GM23338 (cell line): ENCODE measurements at regions not wholly inside any gene's neighbourhood (a gene's known extent, or its start where the extent isn't known, plus 50 kb on each side); places are given as distances from the start of the nearest gene placed in this dataset.

Source experiments
- ATAC-seq: fragments of 200-7000 bp; cut with Tn5 transposase; 3 replicates; pipeline ENCODE4 v1.9.1; 2020
- DNase-seq: peaks from one replicate; pipeline ENCODE4 v3.0.0-alpha.2; 2015; ENCODE audit warnings: low spot score
- H2AFZ ChIP-seq: fragments of 200-600 bp; sonication (generic); 2 replicates; pipeline ENCODE4 v1.8.0; 2016; ENCODE audit warnings: antibody characterized with exemption, mild to moderate bottlenecking, moderate library complexity
- H3F3A ChIP-seq: fragments of 200-600 bp; sonication (generic); replicated peaks from 2 replicates; pipeline ENCODE4 v1.8.0; 2017; ENCODE audit warnings: antibody characterized with exemption, mixed run types, low read depth
- H3K27ac ChIP-seq: fragments of 200-600 bp; sonication (generic); 2 replicates; pipeline ENCODE4 v1.6.1; 2016; ENCODE audit warnings: low read depth
- H3K27me3 ChIP-seq: fragments of 200-600 bp; sonication (generic); 2 replicates; pipeline ENCODE4 v1.8.0; 2016; ENCODE audit warnings: mild to moderate bottlenecking, mixed run types, moderate library complexity; ENCODE audit not compliant: insufficient read depth
- H3K36me3 ChIP-seq: fragments of 200-600 bp; sonication (generic); 2 replicates; pipeline ENCODE4 v1.8.0; 2016; ENCODE audit warnings: mild to moderate bottlenecking; ENCODE audit not compliant: insufficient read depth
- H3K4me1 ChIP-seq: fragments of 200-600 bp; sonication (generic); 2 replicates; pipeline ENCODE4 v1.8.0; 2016; ENCODE audit warnings: mild to moderate bottlenecking, moderate library complexity; ENCODE audit not compliant: insufficient read depth
- H3K4me2 ChIP-seq: fragments of 200-600 bp; sonication (generic); 2 replicates; pipeline ENCODE4 v1.7.1; 2017; ENCODE audit warnings: mixed run types
- H3K4me3 ChIP-seq: fragments of 200-600 bp; sonication (generic); 2 replicates; pipeline ENCODE4 v1.6.1; 2016; ENCODE audit warnings: mixed run types
- H3K79me2 ChIP-seq: fragments of 200-600 bp; sonication (generic); replicated peaks from 2 replicates; pipeline ENCODE4 v1.8.0; 2017; ENCODE audit warnings: mild to moderate bottlenecking; ENCODE audit not compliant: insufficient read depth
- H3K9me2 ChIP-seq: fragments of 200-600 bp; sonication (generic); 2 replicates; pipeline ENCODE4 v1.8.0; 2017; ENCODE audit not compliant: insufficient read depth
- H4K20me1 ChIP-seq: fragments of 200-600 bp; sonication (generic); replicated peaks from 2 replicates; pipeline ENCODE4 v1.8.0; 2017; ENCODE audit warnings: mild to moderate bottlenecking; ENCODE audit not compliant: insufficient read depth
- H3K27ac Mint-ChIP-seq: 2 replicates; pipeline ENCODE4 v1.8.0; 2020; ENCODE audit warnings: inconsistent platforms, mild to moderate bottlenecking, moderate library complexity, mixed read lengths
- H3K27me3 Mint-ChIP-seq: 3 replicates; pipeline ENCODE4 v1.8.0; 2022; ENCODE audit warnings: low read depth, mild to moderate bottlenecking, moderate library complexity, mixed read lengths, inconsistent platforms; ENCODE audit not compliant: insufficient read depth, poor library complexity
- H3K36me3 Mint-ChIP-seq: 3 replicates; pipeline ENCODE4 v1.8.0; 2021; ENCODE audit warnings: low read depth, mild to moderate bottlenecking, inconsistent platforms, moderate library complexity, mixed read lengths
- H3K4me1 Mint-ChIP-seq: 3 replicates; pipeline ENCODE4 v1.8.0; 2020; ENCODE audit warnings: mild to moderate bottlenecking, inconsistent platforms, mixed read lengths
- H3K4me3 Mint-ChIP-seq: 3 replicates; pipeline ENCODE4 v1.8.0; 2021; ENCODE audit warnings: moderate library complexity, mild to moderate bottlenecking, inconsistent platforms, mixed read lengths
- H3K9me3 Mint-ChIP-seq: 3 replicates; pipeline ENCODE4 v1.8.0; 2020; ENCODE audit warnings: moderate library complexity, mild to moderate bottlenecking, inconsistent platforms, mixed read lengths
- CREB1 ChIP-seq: fragments of 250-450 bp; sonication (Bioruptor Pico); IDR thresholded peaks from 2 replicates; pipeline ENCODE4 v1.5.0; 2020; ENCODE audit warnings: low read depth, mild to moderate bottlenecking, moderate library complexity
- CTCF ChIP-seq, 2 experiments: fragments of 200-600 bp in 1 of 2; sonication (generic) in 1 of 2; conservative IDR thresholded peaks; 2 replicates each; pipeline versions ENCODE4 v1.5.1 to v1.6.1; 2016 to 2017; ENCODE audit warnings: antibody characterized with exemption in 2 of 2, low read depth in 2 of 2, mild to moderate bottlenecking in 2 of 2, moderate library complexity in 1 of 2
- EZH2 ChIP-seq: fragments of 200-600 bp; sonication (generic); IDR thresholded peaks from one replicate; pipeline ENCODE4 v1.8.0; 2017; ENCODE audit warnings: antibody characterized with exemption, mild to moderate bottlenecking, low read depth; ENCODE audit not compliant: unreplicated experiment
- EZH2phosphoT487 ChIP-seq: fragments of 200-600 bp; sonication (generic); IDR thresholded peaks from one replicate; pipeline ENCODE4 v1.8.1; 2018; ENCODE audit warnings: antibody characterized with exemption; ENCODE audit not compliant: unreplicated experiment
- JUNB ChIP-seq: IDR thresholded peaks from one replicate; pipeline ENCODE4 v1.6.1; 2016; ENCODE audit warnings: antibody characterized with exemption; ENCODE audit not compliant: unreplicated experiment
- NANOG ChIP-seq: IDR thresholded peaks from 2 replicates; pipeline ENCODE4 v1.6.1; 2016; ENCODE audit warnings: antibody characterized with exemption, borderline replicate concordance
- POLR2AphosphoS5 ChIP-seq: IDR thresholded peaks from 2 replicates; pipeline ENCODE4 v1.6.1; 2016; ENCODE audit warnings: antibody characterized with exemption, low read depth
- STAT1 ChIP-seq: IDR thresholded peaks from one replicate; pipeline ENCODE4 v1.6.1; 2016; ENCODE audit warnings: antibody characterized with exemption; ENCODE audit not compliant: unreplicated experiment
- ZNF114 ChIP-seq: fragments of 250-450 bp; sonication (Bioruptor Pico); IDR thresholded peaks from 2 replicates; pipeline ENCODE4 v1.5.0; 2020; ENCODE audit warnings: mild to moderate bottlenecking, moderate library complexity
- ZNF331 ChIP-seq: fragments of 250-450 bp; sonication (Bioruptor Pico); IDR thresholded peaks from 2 replicates; pipeline ENCODE4 v1.5.0; 2020; ENCODE audit warnings: low read depth, mild to moderate bottlenecking, moderate library complexity
- ZNF462 ChIP-seq: fragments of 250-450 bp; sonication (Bioruptor Pico); IDR thresholded peaks from 2 replicates; pipeline ENCODE4 v1.5.0; 2020; ENCODE audit warnings: mild to moderate bottlenecking, moderate library complexity
- TF ChIP-seq, protein P1 (sequence below): IDR thresholded peaks from 2 replicates; pipeline ENCODE4 v1.6.1; 2016; ENCODE audit warnings: antibody characterized with exemption
- TF ChIP-seq, protein P2 (sequence below): IDR thresholded peaks from one replicate; pipeline ENCODE4 v1.6.1; 2018; ENCODE audit warnings: antibody characterized with exemption; ENCODE audit not compliant: unreplicated experiment

- Histone ChIP-seq H3K4me2 (no peak overlapping the region), H3K27me3 (no peaks in the 10 kb centered on the region), H3F3A (no peaks in the 10 kb centered on the region), H4K20me1 (no peaks in the 10 kb centered on the region), H2AFZ (no peak overlapping the region), H3K4me1 (peaks cover 6% of the 10 kb centered on the region; the same call in 1 of the 2 replicates), H3K36me3 (no peaks in the 10 kb centered on the region), H3K4me3 (no peak overlapping the region), H3K79me2 (no peaks in the 10 kb centered on the region), H3K27ac (no peak overlapping the region), H3K9me2 (peaks cover 7% of the 10 kb centered on the region; the same call in 1 of the 2 replicates)
- Mint-ChIP-seq H3K27ac (no peak overlapping the region), H3K4me3 (no peak overlapping the region), H3K27me3 (no peaks in the 10 kb centered on the region), H3K9me3 (0 out of 3 replicates have a peak, but pooled peaks cover 2% of the 10 kb centered on the region), H3K4me1 (no peaks in the 10 kb centered on the region; the same call in 1 of the 3 replicates), H3K36me3 (no peaks in the 10 kb centered on the region)
- TF ChIP-seq EZH2: no peak
- TF ChIP-seq ZNF114 (CRISPR knock-in tag): no peak
- TF ChIP-seq CTCF (conservative IDR thresholded peaks at IDR 0.05; ENCODE audit: low read depth in 2 of 2): no peak
- TF ChIP-seq, protein P1, sequence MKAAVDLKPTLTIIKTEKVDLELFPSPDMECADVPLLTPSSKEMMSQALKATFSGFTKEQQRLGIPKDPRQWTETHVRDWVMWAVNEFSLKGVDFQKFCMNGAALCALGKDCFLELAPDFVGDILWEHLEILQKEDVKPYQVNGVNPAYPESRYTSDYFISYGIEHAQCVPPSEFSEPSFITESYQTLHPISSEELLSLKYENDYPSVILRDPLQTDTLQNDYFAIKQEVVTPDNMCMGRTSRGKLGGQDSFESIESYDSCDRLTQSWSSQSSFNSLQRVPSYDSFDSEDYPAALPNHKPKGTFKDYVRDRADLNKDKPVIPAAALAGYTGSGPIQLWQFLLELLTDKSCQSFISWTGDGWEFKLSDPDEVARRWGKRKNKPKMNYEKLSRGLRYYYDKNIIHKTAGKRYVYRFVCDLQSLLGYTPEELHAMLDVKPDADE: no peak
- TF ChIP-seq POLR2AphosphoS5: no peak
- TF ChIP-seq STAT1: no peak
- no peak for TF ChIP-seq ZNF462 (CRISPR knock-in tag)
- TF ChIP-seq NANOG: no peak
- TF ChIP-seq ZNF331 (CRISPR knock-in tag): no peak
- TF ChIP-seq EZH2phosphoT487: no peak
- TF ChIP-seq, protein P2, sequence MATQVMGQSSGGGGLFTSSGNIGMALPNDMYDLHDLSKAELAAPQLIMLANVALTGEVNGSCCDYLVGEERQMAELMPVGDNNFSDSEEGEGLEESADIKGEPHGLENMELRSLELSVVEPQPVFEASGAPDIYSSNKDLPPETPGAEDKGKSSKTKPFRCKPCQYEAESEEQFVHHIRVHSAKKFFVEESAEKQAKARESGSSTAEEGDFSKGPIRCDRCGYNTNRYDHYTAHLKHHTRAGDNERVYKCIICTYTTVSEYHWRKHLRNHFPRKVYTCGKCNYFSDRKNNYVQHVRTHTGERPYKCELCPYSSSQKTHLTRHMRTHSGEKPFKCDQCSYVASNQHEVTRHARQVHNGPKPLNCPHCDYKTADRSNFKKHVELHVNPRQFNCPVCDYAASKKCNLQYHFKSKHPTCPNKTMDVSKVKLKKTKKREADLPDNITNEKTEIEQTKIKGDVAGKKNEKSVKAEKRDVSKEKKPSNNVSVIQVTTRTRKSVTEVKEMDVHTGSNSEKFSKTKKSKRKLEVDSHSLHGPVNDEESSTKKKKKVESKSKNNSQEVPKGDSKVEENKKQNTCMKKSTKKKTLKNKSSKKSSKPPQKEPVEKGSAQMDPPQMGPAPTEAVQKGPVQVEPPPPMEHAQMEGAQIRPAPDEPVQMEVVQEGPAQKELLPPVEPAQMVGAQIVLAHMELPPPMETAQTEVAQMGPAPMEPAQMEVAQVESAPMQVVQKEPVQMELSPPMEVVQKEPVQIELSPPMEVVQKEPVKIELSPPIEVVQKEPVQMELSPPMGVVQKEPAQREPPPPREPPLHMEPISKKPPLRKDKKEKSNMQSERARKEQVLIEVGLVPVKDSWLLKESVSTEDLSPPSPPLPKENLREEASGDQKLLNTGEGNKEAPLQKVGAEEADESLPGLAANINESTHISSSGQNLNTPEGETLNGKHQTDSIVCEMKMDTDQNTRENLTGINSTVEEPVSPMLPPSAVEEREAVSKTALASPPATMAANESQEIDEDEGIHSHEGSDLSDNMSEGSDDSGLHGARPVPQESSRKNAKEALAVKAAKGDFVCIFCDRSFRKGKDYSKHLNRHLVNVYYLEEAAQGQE: no peak
- no peak for TF ChIP-seq CREB1 (CRISPR knock-in tag)
- TF ChIP-seq JUNB: no peak
- no peak for DNase-seq
- ATAC-seq: no peak
Observed at GRCh38 chr20:4560667-4561066, 125.6 kb upstream of the PRNP start.
